Motor neuron (in vitro differentiated cells): ENCODE measurements at regions not wholly inside any gene's neighbourhood (a gene's known extent, or its start where the extent isn't known, plus 50 kb on each side); places are given as distances from the start of the nearest gene placed in this dataset.

ENCODE experiments used
- ATAC-seq, 8 experiments: fragments of 200-7000 bp; cut with Tn5 transposase; replicated peaks in 6 of 8; 2 replicates each; pipeline ENCODE4 v1.8.0; 2021; ENCODE audit warnings: mild to moderate bottlenecking in 8 of 8, moderate library complexity in 8 of 8
- H3K27ac ChIP-seq, 2 donors: fragments of 250-450 bp; sonication (Bioruptor Pico); 2 replicates each; pipeline ENCODE4 v1.9.0; 2021; ENCODE audit warnings: antibody characterized with exemption in 2 of 2, mild to moderate bottlenecking in 2 of 2, moderate library complexity in 1 of 2
- H3K4me1 ChIP-seq, 2 donors: fragments of 250-450 bp; sonication (Bioruptor Pico); replicated peaks in 1 of 2; 2 replicates each; pipeline ENCODE4 v1.6.1; 2021; ENCODE audit warnings: antibody characterized with exemption in 2 of 2, mild to moderate bottlenecking in 2 of 2, moderate library complexity in 1 of 2
- H3K4me3 ChIP-seq, 5 donors: fragments of 250-450 bp; sonication (Bioruptor Pico); 2 replicates each; pipeline ENCODE4 v1.9.0; 2021; ENCODE audit warnings: antibody characterized with exemption in 5 of 5, mild to moderate bottlenecking in 5 of 5, moderate library complexity in 4 of 5
- WGBS, 10 experiments: fragments of 450-650 bp; shearing (Covaris generic); methylation state at CpG; one replicate each; pipeline ENCODE4 v1.0.0; 2022; 5-methylcytosine and 5-hydroxymethylcytosine counted together
- in situ Hi-C, 9 experiments: fragments of 400-800 bp; cut with MboI; loops; one replicate each; pipeline ENCODE4 v1.15.0; 2021; ENCODE audit warnings: low sequenced_read_pairs in 9 of 9, low pct_unique_long_range_greater_than_20kb in 2 of 9; ENCODE audit not compliant: unreplicated experiment in 9 of 9

- in situ Hi-C loops, result no loop called here
- H3K4me1 ChIP-seq, result peaks cover 0 to 1% of the 10 kb centered on the region in 2 donors
- H3K27ac ChIP-seq, result no peak overlapping the region
- no peak for ATAC-seq
- no peak overlapping the region for H3K4me3 ChIP-seq
- WGBS, 10 experiments, result 48 to 100% (median 93%) methylated on average over 1 to 5 of the region's 5 CpGs; no CpG with 5 or more reads in 5 of the 10 experiments
These were observed 127.7 kb upstream of the MYLIP start for GRCh38 chr6:16001158-16001557.

DNA sequence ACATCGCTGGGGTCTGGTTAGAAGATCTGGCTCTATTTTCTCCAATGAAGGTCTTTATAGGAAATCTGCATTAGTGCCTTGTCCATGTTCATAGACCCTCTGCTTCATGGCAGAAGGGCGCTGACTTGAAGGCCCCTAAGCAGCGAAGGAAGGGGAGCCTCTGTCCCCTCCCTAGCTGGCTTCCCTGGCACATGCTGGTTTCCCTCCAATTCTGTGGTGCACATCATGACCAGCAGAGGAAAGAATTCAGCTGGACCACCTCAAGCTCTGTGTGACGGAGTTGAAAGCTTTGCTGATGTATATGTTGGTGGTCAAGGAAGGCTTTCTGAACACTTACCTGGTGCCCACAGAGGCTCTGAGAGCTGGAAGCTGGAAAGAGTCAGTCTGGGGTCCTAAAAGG lies 129.7 kb upstream of the MYLIP start:
- 13 to 90% (median 83%) methylated on average over 1 to 2 of the region's 4 CpGs; no CpG with 5 or more reads in 6 of the 10 experiments for WGBS, 10 experiments
- Histone ChIP-seq H3K27ac (no peak overlapping the region), H3K4me1 (peaks cover 5 to 6% of the 10 kb centered on the region in 2 donors), H3K4me3 (no peak overlapping the region)
- in situ Hi-C loops, result no loop called here
- ATAC-seq, result no peak

GRCh38 chr6:15997586-15998388 lies 131.1 kb upstream of the MYLIP start:
- no peak for ATAC-seq
- H3K4me3 ChIP-seq, result no peak overlapping the region
- in situ Hi-C loops, result no loop called here
- H3K4me1 ChIP-seq, result peaks cover 6 to 7% of the 10 kb centered on the region in 2 donors
- 57 to 100% (median 84%) methylated on average over 1 to 6 of the region's 6 CpGs for WGBS, 10 experiments
- no peak overlapping the region for H3K27ac ChIP-seq

DNA sequence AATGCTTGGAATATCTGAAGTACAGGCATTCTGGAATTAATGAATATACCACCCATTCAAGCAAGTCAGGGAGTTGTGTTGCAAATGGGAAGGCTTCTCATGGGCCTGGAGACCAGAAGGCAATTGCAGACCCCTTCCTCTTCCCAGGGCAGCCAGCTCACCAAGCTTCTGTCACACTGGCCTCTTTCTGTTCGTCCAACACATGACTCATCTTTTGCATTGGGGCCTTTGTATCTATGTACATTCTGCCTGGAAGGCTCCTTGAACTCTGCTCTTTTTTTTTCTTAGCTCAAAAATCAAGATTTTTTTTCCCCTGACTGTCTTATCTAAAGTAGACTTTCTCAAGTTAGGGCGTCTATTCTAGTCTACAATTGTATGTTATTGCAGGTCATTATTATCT lies 132.9 kb upstream of the MYLIP start:
- no peak overlapping the region for H3K4me3 ChIP-seq
- ATAC-seq, result peak in 7 of 8 experiments; percentile 49 to 86 (median 75)
- in situ Hi-C loops, result no loop called here
- peaks cover 6 to 7% of the 10 kb centered on the region in 2 donors for H3K4me1 ChIP-seq
- 26 to 100% (median 47%) methylated on average over 1 to 2 of the region's 2 CpGs; no CpG with 5 or more reads in 3 of the 10 experiments for WGBS, 10 experiments
- H3K27ac ChIP-seq, result no peak overlapping the region

DNA sequence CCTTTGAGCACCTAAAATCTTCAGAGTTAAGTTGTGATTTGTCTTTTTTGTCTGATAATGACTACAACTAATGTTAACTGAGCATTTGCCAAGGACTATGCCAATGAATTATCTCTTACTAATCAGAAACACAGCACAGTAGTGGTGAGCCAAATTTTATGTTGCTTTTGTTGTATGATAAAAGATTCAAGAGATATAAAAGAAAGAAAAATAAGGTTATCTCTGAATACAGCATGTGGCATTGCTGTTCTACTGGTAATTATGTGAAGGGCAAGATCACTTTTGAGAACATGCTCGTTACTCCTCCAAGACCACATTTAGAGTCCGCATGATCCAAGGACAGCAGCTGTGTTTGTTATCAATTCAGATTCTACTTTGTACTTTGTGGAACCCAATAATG lies 133.4 kb upstream of the MYLIP start:
- ATAC-seq, result no peak
- H3K4me1 ChIP-seq, result peaks cover 6 to 7% of the 10 kb centered on the region in 2 donors
- no peak overlapping the region for H3K4me3 ChIP-seq
- no peak overlapping the region for H3K27ac ChIP-seq
- in situ Hi-C loops, result no loop called here
- 69 to 100% (median 92%) methylated on average over 1 to 2 of the region's 2 CpGs; no CpG with 5 or more reads in 3 of the 10 experiments for WGBS, 10 experiments

- no peak for ATAC-seq
- in situ Hi-C loops, result no loop called here
- Histone ChIP-seq H3K4me1 (peaks cover 6 to 7% of the 10 kb centered on the region in 2 donors), H3K27ac (no peak overlapping the region), H3K4me3 (no peak overlapping the region)
- WGBS, 10 experiments, result 68 to 92% (median 84%) methylated on average over 3 to 7 of the region's 8 CpGs
These were observed 133.9 kb upstream of the MYLIP start for GRCh38 chr6:15994814-15995459.

DNA sequence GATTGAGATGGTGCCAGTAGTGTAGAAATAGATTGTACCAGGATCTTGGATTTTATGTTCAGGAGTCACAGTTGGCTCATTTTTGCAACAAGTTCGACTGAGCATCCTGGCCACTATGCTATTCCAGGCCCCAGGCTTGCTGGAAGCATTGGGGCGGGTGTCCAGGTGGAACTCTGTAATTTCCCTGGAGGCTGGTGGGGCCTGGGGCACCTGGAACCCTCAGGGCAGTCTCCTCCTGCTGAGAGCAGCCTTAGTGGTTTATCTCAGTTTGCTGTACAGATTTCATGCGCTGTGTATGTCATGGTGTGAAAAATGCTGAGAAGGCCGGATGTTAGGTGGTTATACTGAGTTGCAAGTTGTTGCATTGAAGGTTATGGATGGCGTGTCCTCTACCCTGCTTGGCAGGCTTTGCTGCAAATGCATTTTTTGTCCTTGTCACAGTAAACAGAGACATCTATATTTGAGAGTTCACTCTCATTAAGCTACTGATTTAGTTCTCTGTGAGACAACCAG lies 135.1 kb upstream of the MYLIP start:
- 42 to 100% (median 71%) methylated on average over 1 to 4 of the region's 5 CpGs; no CpG with 5 or more reads in 3 of the 10 experiments for WGBS, 10 experiments
- no peak overlapping the region for H3K27ac ChIP-seq
- no peak overlapping the region for H3K4me3 ChIP-seq
- H3K4me1 ChIP-seq, result peaks cover 6 to 7% of the 10 kb centered on the region in 2 donors
- in situ Hi-C loops, result no loop called here
- ATAC-seq, result peak in 5 of 8 experiments; percentile 38 to 84 (median 50)

DNA sequence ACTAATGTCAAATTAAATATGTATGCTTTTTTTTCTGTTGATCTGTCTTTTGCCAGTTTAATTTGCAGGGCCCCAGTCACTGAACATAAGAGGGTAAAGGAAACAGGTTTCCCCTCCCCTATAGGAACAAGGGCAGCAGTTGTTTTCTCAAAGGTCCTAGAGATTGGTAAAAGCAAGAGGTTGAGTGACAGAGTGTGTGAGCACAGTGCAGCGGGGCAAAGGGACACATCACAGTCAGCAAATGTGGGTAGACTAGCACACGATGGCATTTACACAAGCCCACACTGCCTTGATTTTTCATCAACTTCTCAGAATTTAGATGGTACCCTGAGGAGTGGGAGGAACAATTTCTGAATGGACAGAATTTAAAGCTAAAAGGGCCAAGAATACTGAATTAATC lies 138.7 kb upstream of the MYLIP start:
- in situ Hi-C loops, result no loop called here
- 38 to 100% (median 93%) methylated on average over 1 to 2 of the region's 2 CpGs; no CpG with 5 or more reads in 3 of the 10 experiments for WGBS, 10 experiments
- Histone ChIP-seq H3K27ac (no peak overlapping the region), H3K4me1 (peaks cover 17 to 18% of the 10 kb centered on the region in 2 donors), H3K4me3 (no peak overlapping the region)
- ATAC-seq, result no peak

DNA sequence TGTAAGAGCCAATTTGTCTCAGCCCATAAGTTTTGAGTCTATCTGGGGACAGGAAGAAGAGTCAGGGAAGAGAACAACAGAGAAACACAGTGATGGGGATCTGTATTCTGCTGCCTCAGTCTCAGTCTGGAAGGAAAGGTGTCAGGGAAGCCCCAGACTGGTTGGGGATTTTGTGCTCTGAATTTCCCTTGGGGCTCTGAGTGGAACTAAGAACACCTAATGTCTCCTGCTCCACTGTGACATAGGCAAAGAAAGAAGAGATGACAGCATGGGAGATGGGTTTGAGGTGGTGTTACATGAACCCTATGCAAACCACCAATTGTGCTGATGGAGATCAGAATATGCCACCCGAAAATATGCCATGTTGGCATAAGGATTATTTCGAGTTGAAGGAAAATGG lies 139.5 kb upstream of the MYLIP start:
- H3K4me3 ChIP-seq, result no peak overlapping the region
- no peak overlapping the region for H3K27ac ChIP-seq
- 0 to 100% (median 80%) methylated on average over 1 to 2 of the region's 2 CpGs; no CpG with 5 or more reads in 1 of the 10 experiments for WGBS, 10 experiments
- peaks cover 17 to 18% of the 10 kb centered on the region in 2 donors for H3K4me1 ChIP-seq
- in situ Hi-C loops, result no loop called here
- ATAC-seq, result no peak

DNA sequence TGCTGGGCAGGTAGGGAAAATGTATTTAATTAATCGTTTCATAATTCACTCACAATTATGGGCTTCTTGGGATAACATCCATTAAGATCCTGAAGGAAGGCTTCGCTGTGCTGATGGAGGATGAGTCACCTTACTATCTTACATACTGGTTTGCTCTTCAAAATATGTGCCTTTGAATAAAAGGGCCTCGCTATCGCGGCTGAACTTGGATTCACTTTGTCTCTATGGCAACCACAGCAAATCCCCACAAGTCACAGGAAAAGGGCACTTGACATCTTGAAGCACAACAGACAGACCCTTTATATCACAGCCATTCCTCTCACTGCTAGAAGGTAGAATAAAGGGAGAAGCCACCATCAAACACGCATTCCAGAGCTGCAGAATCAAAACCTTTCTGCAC lies 141.3 kb upstream of the MYLIP start:
- peaks cover 14 to 18% of the 10 kb centered on the region in 2 donors for H3K4me1 ChIP-seq
- peak; percentile 7 to 98 (median 94) for ATAC-seq
- peak overlapping the region in 1 of 2 donors; percentile 19 for H3K27ac ChIP-seq
- WGBS, 10 experiments, result 0 to 77% (median 13%) methylated on average over 1 to 6 of the region's 6 CpGs; no CpG with 5 or more reads in 2 of the 10 experiments
- in situ Hi-C loops, result no loop called here
- H3K4me3 ChIP-seq, result no peak overlapping the region

DNA sequence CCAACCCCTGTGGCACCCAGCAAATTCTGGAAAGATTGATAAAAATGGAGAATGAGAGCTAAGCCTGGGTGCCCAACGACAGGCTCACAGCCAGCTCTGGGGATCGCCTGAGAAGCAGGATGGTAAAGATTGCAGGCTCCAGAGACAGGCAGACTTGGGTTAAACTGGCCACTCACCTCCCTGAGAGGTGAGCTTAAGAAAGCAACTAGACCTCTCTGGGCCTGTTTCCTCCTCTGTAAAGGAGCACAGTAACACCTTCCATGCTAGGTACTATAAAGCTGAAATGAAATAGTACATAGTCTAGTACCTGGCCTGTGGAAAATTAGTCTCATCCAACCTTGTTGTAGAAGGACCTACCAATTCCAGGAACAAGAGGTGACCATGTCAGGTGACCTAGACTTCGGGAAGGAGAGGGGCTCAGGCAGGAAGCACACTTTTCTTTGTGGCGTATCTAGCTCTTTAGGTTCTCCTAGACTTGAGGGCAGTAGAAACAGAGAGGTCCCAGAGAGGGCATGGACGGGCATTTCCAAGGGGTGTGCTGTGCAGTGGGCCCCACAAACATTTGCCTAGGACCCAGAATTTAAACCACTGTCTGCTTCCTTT lies 142.8 kb upstream of the MYLIP start:
- WGBS, 10 experiments, result 28 to 100% (median 89%) methylated on average over 2 to 5 of the region's 5 CpGs; no CpG with 5 or more reads in 2 of the 10 experiments
- Histone ChIP-seq H3K4me1 (peaks cover 14 to 18% of the 10 kb centered on the region in 2 donors), H3K27ac (no peak overlapping the region), H3K4me3 (no peak overlapping the region)
- in situ Hi-C loops, result no loop called here
- ATAC-seq, result peak in 1 of 8 experiments; percentile 7

DNA sequence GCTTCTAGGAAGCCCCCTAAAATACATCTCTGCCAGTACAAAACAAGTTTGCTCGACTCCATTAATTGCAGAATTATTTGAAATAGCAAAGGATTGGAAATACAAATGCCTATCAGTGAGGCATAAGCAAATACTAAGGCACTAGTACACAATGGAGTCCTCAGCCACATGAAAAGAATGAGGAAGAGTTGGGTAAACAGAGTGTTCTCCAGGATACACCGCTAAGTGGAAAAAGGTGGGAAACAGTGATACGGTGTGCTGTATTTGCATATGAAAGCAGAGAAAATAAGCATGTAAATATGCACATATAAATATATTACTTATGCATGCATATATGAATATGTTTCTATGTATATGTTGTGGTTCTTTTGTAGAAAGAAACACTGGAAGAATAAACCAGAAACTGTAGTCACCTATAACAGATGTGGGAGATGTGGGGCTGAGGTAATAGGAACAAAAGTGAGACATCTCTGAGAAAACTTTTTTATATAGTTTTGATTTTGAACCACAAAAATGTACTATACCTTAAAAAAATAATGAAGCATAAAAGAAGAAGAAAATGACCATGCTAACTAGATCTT lies 143.4 kb upstream of the MYLIP start:
- H3K4me3 ChIP-seq, result no peak overlapping the region
- peak in 4 of 8 experiments; percentile 29 to 94 (median 44) for ATAC-seq
- 41 to 87% (median 53%) methylated on average over 1 to 3 of the region's 3 CpGs; no CpG with 5 or more reads in 2 of the 10 experiments for WGBS, 10 experiments
- H3K27ac ChIP-seq, result no peak overlapping the region
- in situ Hi-C loops, result no loop called here
- H3K4me1 ChIP-seq, result peaks cover 14 to 18% of the 10 kb centered on the region in 2 donors
